Neural progenitor cell (in vitro differentiated cells): ENCODE measurements at regions not wholly inside any gene's neighbourhood (a gene's known extent, or its start where the extent isn't known, plus 50 kb on each side); places are given as distances from the start of the nearest gene placed in this dataset.

Experiments
- DNase-seq: peaks from one replicate; pipeline ENCODE4 v3.0.0-alpha.2; 2016; ENCODE audit warnings: low spot score
- H2AFZ ChIP-seq: fragments of 200-600 bp; sonication (generic); replicated peaks from 2 replicates; pipeline ENCODE4 v1.6.1; 2016; ENCODE audit warnings: antibody characterized with exemption
- H3F3A ChIP-seq: fragments of 200-600 bp; sonication (generic); 2 replicates; pipeline ENCODE4 v1.6.1; 2016; ENCODE audit warnings: antibody characterized with exemption, low read depth
- H3K27ac ChIP-seq: fragments of 200-600 bp; sonication (generic); 2 replicates; pipeline ENCODE4 v1.5.1; 2016; ENCODE audit warnings: mild to moderate bottlenecking
- H3K27me3 ChIP-seq: fragments of 200-600 bp; sonication (generic); 2 replicates; pipeline ENCODE4 v1.6.1; 2016; ENCODE audit warnings: mild to moderate bottlenecking, moderate library complexity
- H3K36me3 ChIP-seq: fragments of 200-600 bp; sonication (generic); 2 replicates; pipeline ENCODE4 v1.5.1; 2016
- H3K4me1 ChIP-seq: fragments of 200-600 bp; sonication (generic); 2 replicates; pipeline ENCODE4 v1.6.1; 2016; ENCODE audit warnings: mixed run types
- H3K4me2 ChIP-seq: fragments of 200-600 bp; sonication (generic); 2 replicates; pipeline ENCODE4 v1.6.1; 2016
- H3K4me3 ChIP-seq: fragments of 200-600 bp; sonication (generic); 2 replicates; pipeline ENCODE4 v1.5.1; 2016
- H3K79me2 ChIP-seq: fragments of 200-600 bp; sonication (generic); 2 replicates; pipeline ENCODE4 v1.6.1; 2016; ENCODE audit warnings: low read depth
- H3K9ac ChIP-seq: fragments of 200-600 bp; sonication (generic); 2 replicates; pipeline ENCODE4 v1.6.1; 2016
- H3K9me3 ChIP-seq: fragments of 200-600 bp; sonication (generic); 2 replicates; pipeline ENCODE4 v1.5.1; 2016; ENCODE audit warnings: low read depth
- H4K20me1 ChIP-seq: fragments of 200-600 bp; sonication (generic); 2 replicates; pipeline ENCODE4 v1.6.1; 2016; ENCODE audit warnings: low read depth
- H3K27ac Mint-ChIP-seq: 3 replicates; pipeline ENCODE4 v1.8.0; 2021; ENCODE audit warnings: mixed read lengths
- H3K27me3 Mint-ChIP-seq: 2 replicates; pipeline ENCODE4 v1.8.0; 2022; ENCODE audit warnings: low read depth, mild to moderate bottlenecking, inconsistent platforms, moderate library complexity, mixed read lengths; ENCODE audit not compliant: insufficient read depth
- H3K36me3 Mint-ChIP-seq: 3 replicates; pipeline ENCODE4 v1.8.0; 2021; ENCODE audit warnings: mixed read lengths
- H3K4me1 Mint-ChIP-seq: 3 replicates; pipeline ENCODE4 v1.8.0; 2021; ENCODE audit warnings: mixed read lengths
- H3K4me3 Mint-ChIP-seq: 3 replicates; pipeline ENCODE4 v1.8.0; 2021; ENCODE audit warnings: mild to moderate bottlenecking, moderate library complexity, mixed read lengths
- H3K9me3 Mint-ChIP-seq: 3 replicates; pipeline ENCODE4 v1.8.0; 2020; ENCODE audit warnings: mixed read lengths
- CTCF ChIP-seq: fragments of 200-600 bp; sonication (generic); IDR thresholded peaks from 2 replicates; pipeline ENCODE4 v1.5.1; 2017; ENCODE audit warnings: antibody characterized with exemption, mild to moderate bottlenecking
- EZH2 ChIP-seq: fragments of 200-600 bp; sonication (generic); IDR thresholded peaks from 2 replicates; pipeline ENCODE4 v1.6.1; 2017; ENCODE audit warnings: antibody characterized with exemption, mild to moderate bottlenecking, moderate library complexity
- EZH2phosphoT487 ChIP-seq: fragments of 200-600 bp; sonication (generic); IDR thresholded peaks from 2 replicates; pipeline ENCODE4 v1.6.1; 2017; ENCODE audit warnings: antibody characterized with exemption

DNA sequence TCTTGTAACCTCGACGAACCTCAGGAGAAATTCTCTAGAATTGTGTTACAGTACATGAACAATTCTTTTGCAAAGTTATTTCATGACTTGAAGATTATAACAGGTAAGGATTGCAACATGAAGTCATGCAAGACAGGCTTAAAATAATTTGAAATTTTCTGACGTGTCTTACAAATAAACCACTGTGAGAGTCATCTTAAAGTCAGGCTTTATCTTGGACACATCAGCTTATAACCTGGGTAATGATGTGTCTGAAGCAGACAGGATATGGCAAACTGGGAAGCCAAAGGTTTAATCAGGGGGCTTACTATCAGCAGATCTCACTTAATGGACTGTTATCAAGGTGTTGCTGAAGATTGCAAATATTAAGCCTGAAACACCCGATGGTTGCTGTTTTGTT lies 407.8 kb downstream of the KLF5 start:
- Mint-ChIP-seq H3K27me3 (no peaks in the 10 kb centered on the region), H3K9me3 (peaks cover 4% of the 10 kb centered on the region)
- H3K36me3 ChIP-seq, result no peaks in the 10 kb centered on the region

GRCh38 chr13:73465617-73465971 lies 406.8 kb downstream of the KLF5 start:
- TF ChIP-seq CTCF (no peak), EZH2 (no peak), EZH2phosphoT487 (no peak)

More for the DNA sequence above, 407.8 kb downstream of the KLF5 start:
- Mint-ChIP-seq H3K4me3 (no peak overlapping the region), H3K36me3 (no peaks in the 10 kb centered on the region), H3K27ac (no peak overlapping the region), H3K4me1 (no peaks in the 10 kb centered on the region)
- Histone ChIP-seq H3K4me3 (no peak overlapping the region), H3F3A (no peaks in the 10 kb centered on the region), H3K27me3 (no peaks in the 10 kb centered on the region), H3K4me2 (no peak overlapping the region), H3K4me1 (no peaks in the 10 kb centered on the region), H4K20me1 (no peaks in the 10 kb centered on the region), H3K9ac (no peak overlapping the region), H2AFZ (no peak overlapping the region), H3K79me2 (no peaks in the 10 kb centered on the region), H3K9me3 (no peaks in the 10 kb centered on the region), H3K27ac (no peak overlapping the region)
- DNase-seq, result no peak
- TF ChIP-seq EZH2phosphoT487, result no peak
- no peak for TF ChIP-seq CTCF
- TF ChIP-seq EZH2, result no peak

DNA sequence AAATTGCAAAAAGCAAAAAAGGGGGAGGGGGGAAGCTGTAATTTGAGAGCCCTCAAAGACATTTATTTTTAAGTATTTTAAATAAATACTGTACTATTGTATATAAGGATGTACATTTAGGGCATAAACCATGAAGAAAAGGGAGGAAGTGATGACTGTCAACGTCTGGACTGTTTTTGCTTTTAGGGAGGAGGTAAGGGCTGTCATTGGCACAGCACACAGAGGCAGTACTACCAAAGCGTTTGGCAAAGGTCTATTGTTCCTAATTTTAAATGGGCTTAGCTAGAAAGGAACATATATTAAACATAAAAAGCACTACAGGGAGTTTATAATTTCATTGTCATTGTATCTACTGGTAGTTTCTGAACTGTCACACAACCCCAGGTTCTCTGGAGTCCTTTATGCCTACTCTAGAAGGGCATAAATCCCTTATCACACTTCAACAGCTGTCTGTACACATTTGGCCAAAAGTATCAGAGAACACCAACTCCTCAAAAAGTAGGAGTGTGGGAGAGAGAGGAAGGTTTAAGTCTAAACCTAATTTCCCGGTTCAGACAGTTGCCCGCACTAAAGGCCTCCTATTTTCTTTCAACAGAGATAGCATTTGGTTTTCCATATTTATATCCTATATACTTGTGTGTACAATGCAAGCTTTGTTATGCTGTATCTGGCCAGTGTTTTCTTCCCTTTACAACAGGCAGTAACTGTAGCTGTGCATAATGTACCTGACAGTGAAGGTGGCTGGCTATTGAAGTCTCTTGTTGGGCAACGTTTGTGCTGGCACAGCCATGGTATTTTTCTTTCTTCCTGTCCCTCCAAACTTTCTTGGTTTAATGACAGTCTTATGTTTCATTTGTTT lies 406.2 kb downstream of the KLF5 start:
- no peaks in the 10 kb centered on the region for H3F3A ChIP-seq
- Mint-ChIP-seq H3K4me3 (no peak overlapping the region), H3K27me3 (no peaks in the 10 kb centered on the region), H3K4me1 (no peaks in the 10 kb centered on the region), H3K9me3 (peaks cover 4% of the 10 kb centered on the region), H3K36me3 (no peaks in the 10 kb centered on the region), H3K27ac (no peak overlapping the region)
- no peak for DNase-seq
- no peak overlapping the region for H3K9ac ChIP-seq
- TF ChIP-seq EZH2phosphoT487 (no peak), CTCF (no peak), EZH2 (no peak)
- no peaks in the 10 kb centered on the region for H3K27me3 ChIP-seq
- no peaks in the 10 kb centered on the region for H4K20me1 ChIP-seq
- no peaks in the 10 kb centered on the region for H3K79me2 ChIP-seq
- H3K36me3 ChIP-seq, result no peaks in the 10 kb centered on the region
- H3K4me3 ChIP-seq, result no peak overlapping the region
- no peaks in the 10 kb centered on the region for H3K4me1 ChIP-seq
- H2AFZ ChIP-seq, result no peak overlapping the region
- H3K9me3 ChIP-seq, result no peaks in the 10 kb centered on the region
- H3K27ac ChIP-seq, result no peak overlapping the region
- no peak overlapping the region for H3K4me2 ChIP-seq

More at GRCh38 chr13:73465617-73465971, 406.8 kb downstream of the KLF5 start:
- Histone ChIP-seq H3K27me3 (no peaks in the 10 kb centered on the region), H3K27ac (no peak overlapping the region), H3K36me3 (no peaks in the 10 kb centered on the region), H3F3A (no peaks in the 10 kb centered on the region), H2AFZ (no peak overlapping the region), H3K4me2 (no peak overlapping the region), H3K79me2 (no peaks in the 10 kb centered on the region), H4K20me1 (no peaks in the 10 kb centered on the region), H3K4me3 (no peak overlapping the region), H3K9ac (no peak overlapping the region), H3K9me3 (no peaks in the 10 kb centered on the region), H3K4me1 (no peaks in the 10 kb centered on the region)
- Mint-ChIP-seq H3K36me3 (no peaks in the 10 kb centered on the region), H3K9me3 (peaks cover 4% of the 10 kb centered on the region), H3K27me3 (no peaks in the 10 kb centered on the region), H3K27ac (no peak overlapping the region), H3K4me1 (no peaks in the 10 kb centered on the region), H3K4me3 (no peak overlapping the region)
- no peak for DNase-seq
